Psoas muscle (tissue), 7 donors: ENCODE measurements at regions not wholly inside any gene's neighbourhood (a gene's known extent, or its start where the extent isn't known, plus 50 kb on each side); places are given as distances from the start of the nearest gene placed in this dataset.

Experiments used
- ATAC-seq, 4 donors: fragments of 200-7000 bp; cut with Tn5 transposase; one replicate each; pipeline ENCODE4 v1.9.1; 2020; ENCODE audit warnings: moderate library complexity in 3 of 4, mild to moderate bottlenecking in 2 of 4
- DNase-seq, 2 donors: peaks; one replicate each; pipeline ENCODE4 v3.0.0-alpha.2; 2020
- H3K27ac ChIP-seq: fragments of 200-600 bp; one replicate; pipeline ENCODE4 v1.8.0; 2022
- H3K27me3 ChIP-seq, 3 donors: fragments of 200-600 bp in 1 of 3; one replicate each; pipeline versions ENCODE4 v1.6.1 to v1.8.0; 2013 to 2022; ENCODE audit warnings: low read length in 2 of 3, mild to moderate bottlenecking in 2 of 3, moderate library complexity in 1 of 3; ENCODE audit not compliant: insufficient read depth in 3 of 3
- H3K36me3 ChIP-seq, 2 donors: fragments of 200-600 bp in 1 of 2; one replicate each; pipeline versions ENCODE4 v1.6.1 to v1.8.0; 2013 to 2022; ENCODE audit warnings: low read depth in 1 of 2, mild to moderate bottlenecking in 1 of 2, moderate library complexity in 1 of 2; ENCODE audit not compliant: insufficient read depth in 1 of 2
- H3K4me1 ChIP-seq: fragments of 200-600 bp; one replicate; pipeline ENCODE4 v1.8.0; 2022
- H3K4me3 ChIP-seq: fragments of 200-600 bp; one replicate; pipeline ENCODE4 v1.8.0; 2022; ENCODE audit warnings: mild to moderate bottlenecking
- H3K9me3 ChIP-seq: fragments of 200-600 bp; one replicate; pipeline ENCODE4 v1.8.0; 2022
- CTCF ChIP-seq: fragments of 200-600 bp; IDR thresholded peaks from one replicate; pipeline ENCODE4 v1.8.0; 2022; ENCODE audit warnings: antibody characterized with exemption
- WGBS, 3 donors: extraction: QIAGEN DNeasy Blood & Tissue Kit; methylation state at CpG; one replicate each; pipeline versions ENCODE4 v1.1.6 to v1.1.7; 2013; 5-methylcytosine and 5-hydroxymethylcytosine counted together
- intact Hi-C, 2 donors: fragments of 100-400 bp; cut with DNase I; formaldehyde crosslinking; loops; one replicate each; pipeline versions ENCODE4 v1.11.0 to v1.14.2; 2022
- donor health status: healthy with polysubstance abuse.
- donor health status: DM: no; HTN: no; CAD: no; lungs with moderate emphysema.
- donor health status: Bipolar disorder and iron deficiency.
- donor health status: healthy.
- donor health status: DM: yes; HTN: yes; CAD: no.
- donor health status: DM: no; HTN: no; CAD: no.
- donor health status: DM: yes; HTN: yes; CAD: no.

GRCh38 chr13:90171649-90172048 is 1175.8 kb upstream of the MIR17HG start:
- no peak overlapping the region for H3K4me3 ChIP-seq
- no peaks in the 10 kb centered on the region for H3K27me3 ChIP-seq
- WGBS, 3 donors = 41 to 57% (median 47%) methylated on average over 1 of the region's 1 CpG
- intact Hi-C loops = no loop called here
- H3K27ac ChIP-seq = no peak overlapping the region
- H3K4me1 ChIP-seq = no peaks in the 10 kb centered on the region
- no peak for ATAC-seq
- DNase-seq = no peak
- no peaks in the 10 kb centered on the region for H3K9me3 ChIP-seq
- TF ChIP-seq CTCF = no peak
- H3K36me3 ChIP-seq = no peaks in the 10 kb centered on the region

GRCh38 chr13:90177512-90177911 is 1170.0 kb upstream of the MIR17HG start:
- H3K9me3 ChIP-seq = no peaks in the 10 kb centered on the region
- H3K4me3 ChIP-seq = no peak overlapping the region
- H3K36me3 ChIP-seq = no peaks in the 10 kb centered on the region
- no peak overlapping the region for H3K27ac ChIP-seq
- intact Hi-C loops = no loop called here
- DNase-seq = no peak
- no peaks in the 10 kb centered on the region for H3K27me3 ChIP-seq
- H3K4me1 ChIP-seq = no peaks in the 10 kb centered on the region
- WGBS, 3 donors = 73 to 89% (median 76%) methylated on average over 1 of the region's 1 CpG
- TF ChIP-seq CTCF = no peak
- no peak for ATAC-seq

GRCh38 chr13:90184355-90184754 is 1163.1 kb upstream of the MIR17HG start:
- Histone ChIP-seq H3K9me3 (no peaks in the 10 kb centered on the region), H3K36me3 (no peaks in the 10 kb centered on the region), H3K4me3 (no peak overlapping the region), H3K4me1 (no peaks in the 10 kb centered on the region), H3K27ac (no peak overlapping the region), H3K27me3 (no peaks in the 10 kb centered on the region)
- no peak for DNase-seq
- intact Hi-C loops = no loop called here
- no peak for ATAC-seq
- 65 to 76% (median 73%) methylated on average over 1 of the region's 1 CpG for WGBS, 3 donors
- TF ChIP-seq CTCF = no peak

GRCh38 chr13:90185734-90186133 is 1161.8 kb upstream of the MIR17HG start:
- no peak for ATAC-seq

More at GRCh38 chr13:90185734-90186133, 1161.8 kb upstream of the MIR17HG start:
- Histone ChIP-seq H3K27me3 (no peaks in the 10 kb centered on the region), H3K36me3 (no peaks in the 10 kb centered on the region), H3K9me3 (no peaks in the 10 kb centered on the region), H3K27ac (no peak overlapping the region), H3K4me3 (no peak overlapping the region), H3K4me1 (no peaks in the 10 kb centered on the region)
- no peak for TF ChIP-seq CTCF
- no peak for DNase-seq
- intact Hi-C loops = no loop called here
